ENCODE measurements at regions not wholly inside any gene's neighbourhood (a gene's known extent, or its start where the extent isn't known, plus 50 kb on each side); places are given as distances from the start of the nearest gene placed in this dataset.

- Histone ChIP-seq H3K4me3 (no peak overlapping the region), H3K27ac (no peak overlapping the region)
- TF ChIP-seq, protein P1, sequence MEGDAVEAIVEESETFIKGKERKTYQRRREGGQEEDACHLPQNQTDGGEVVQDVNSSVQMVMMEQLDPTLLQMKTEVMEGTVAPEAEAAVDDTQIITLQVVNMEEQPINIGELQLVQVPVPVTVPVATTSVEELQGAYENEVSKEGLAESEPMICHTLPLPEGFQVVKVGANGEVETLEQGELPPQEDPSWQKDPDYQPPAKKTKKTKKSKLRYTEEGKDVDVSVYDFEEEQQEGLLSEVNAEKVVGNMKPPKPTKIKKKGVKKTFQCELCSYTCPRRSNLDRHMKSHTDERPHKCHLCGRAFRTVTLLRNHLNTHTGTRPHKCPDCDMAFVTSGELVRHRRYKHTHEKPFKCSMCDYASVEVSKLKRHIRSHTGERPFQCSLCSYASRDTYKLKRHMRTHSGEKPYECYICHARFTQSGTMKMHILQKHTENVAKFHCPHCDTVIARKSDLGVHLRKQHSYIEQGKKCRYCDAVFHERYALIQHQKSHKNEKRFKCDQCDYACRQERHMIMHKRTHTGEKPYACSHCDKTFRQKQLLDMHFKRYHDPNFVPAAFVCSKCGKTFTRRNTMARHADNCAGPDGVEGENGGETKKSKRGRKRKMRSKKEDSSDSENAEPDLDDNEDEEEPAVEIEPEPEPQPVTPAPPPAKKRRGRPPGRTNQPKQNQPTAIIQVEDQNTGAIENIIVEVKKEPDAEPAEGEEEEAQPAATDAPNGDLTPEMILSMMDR (IDR thresholded peaks at IDR 0.05): no peak
- no peak for DNase-seq (ENCODE audit: low spot score)
Measured at GRCh38 chr20:51960047-51960675, 157.8 kb upstream of the SALL4 start.

GRCh38 chr20:51959066-51959542, 156.8 kb upstream of the SALL4 start:
- no peak overlapping the region for H3K27ac ChIP-seq
- no peak overlapping the region for H3K4me3 ChIP-seq
- no peak for DNase-seq (ENCODE audit: low spot score)
- TF ChIP-seq, protein P1 (IDR thresholded peaks at IDR 0.05): no peak

- no peak for DNase-seq (ENCODE audit: low spot score)
- TF ChIP-seq, protein P1 (IDR thresholded peaks at IDR 0.05): no peak
- H3K4me3 ChIP-seq: no peak overlapping the region
- H3K27ac ChIP-seq: no peak overlapping the region
Measured at GRCh38 chr20:51958099-51959065, 156.1 kb upstream of the SALL4 start.

DNA sequence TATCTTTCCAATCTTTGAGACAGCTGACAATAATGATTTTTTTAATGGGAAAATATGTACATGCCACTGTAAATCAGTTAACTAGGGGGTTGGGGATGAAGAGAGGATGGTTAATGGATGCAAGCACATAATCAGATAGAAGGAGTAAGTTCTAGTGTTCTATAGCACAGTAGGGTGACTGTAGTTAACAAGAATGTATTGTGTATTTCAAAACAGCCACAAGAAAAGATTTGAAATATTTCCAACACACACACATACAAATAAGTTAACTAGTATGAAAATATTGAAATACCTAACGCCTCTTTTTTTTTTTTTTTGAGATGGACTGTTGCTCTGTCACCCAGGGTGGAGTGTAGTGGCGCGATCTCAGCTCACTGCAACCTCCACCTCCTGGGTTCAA, 153.4 kb upstream of the SALL4 start:
- no peak for DNase-seq (ENCODE audit: low spot score)
- TF ChIP-seq, protein P1 (IDR thresholded peaks at IDR 0.05): no peak
- no peak overlapping the region for H3K4me3 ChIP-seq
- H3K27ac ChIP-seq: no peak overlapping the region

GRCh38 chr20:51953731-51954340, 151.5 kb upstream of the SALL4 start:
- DNase-seq (ENCODE audit: low spot score): no peak
- TF ChIP-seq, protein P1 (IDR thresholded peaks at IDR 0.05): no peak
- Histone ChIP-seq H3K27ac (no peak overlapping the region), H3K4me3 (no peak overlapping the region)

DNA sequence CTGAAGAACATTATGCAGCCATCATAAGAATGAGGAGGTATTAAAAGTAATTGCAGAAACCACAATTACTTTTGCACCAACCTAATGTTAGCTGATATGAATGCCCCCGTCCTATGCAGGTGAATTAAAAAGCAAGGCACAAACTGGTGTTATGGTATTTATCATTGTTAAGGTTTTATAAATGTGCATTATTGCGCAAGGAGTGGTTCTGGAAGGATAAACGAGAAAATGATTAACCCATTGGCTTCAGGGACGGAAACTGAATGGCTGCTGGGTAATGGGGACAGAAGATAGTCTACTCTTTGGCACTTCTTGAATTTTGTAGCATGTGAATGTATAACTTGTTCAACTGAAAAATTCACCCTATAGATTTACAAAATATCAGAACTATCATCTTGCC, 148.6 kb upstream of the SALL4 start:
- no peak for DNase-seq (ENCODE audit: low spot score)
- TF ChIP-seq, protein P1 (IDR thresholded peaks at IDR 0.05): no peak
- H3K27ac ChIP-seq: no peak overlapping the region
- H3K4me3 ChIP-seq: no peak overlapping the region
